Osteocyte (in vitro differentiated cells): ENCODE measurements at regions not wholly inside any gene's neighbourhood (a gene's known extent, or its start where the extent isn't known, plus 50 kb on each side); places are given as distances from the start of the nearest gene placed in this dataset.

Source experiments
- DNase-seq: peaks from one replicate; pipeline ENCODE4 v3.0.0; 2021; ENCODE audit warnings: mixed read lengths; ENCODE audit not compliant: unreplicated experiment; ENCODE audit errors: extremely low spot score
- H3K27ac Mint-ChIP-seq: one replicate; pipeline ENCODE4 v1.8.0; 2021; ENCODE audit warnings: mild to moderate bottlenecking, mixed read lengths; ENCODE audit not compliant: unreplicated experiment
- H3K27me3 Mint-ChIP-seq: one replicate; pipeline ENCODE4 v1.8.0; 2021; ENCODE audit warnings: mixed read lengths; ENCODE audit not compliant: unreplicated experiment
- H3K36me3 Mint-ChIP-seq: one replicate; pipeline ENCODE4 v1.8.0; 2021; ENCODE audit warnings: mixed read lengths; ENCODE audit not compliant: unreplicated experiment
- H3K4me1 Mint-ChIP-seq: one replicate; pipeline ENCODE4 v1.8.0; 2021; ENCODE audit warnings: mixed read lengths; ENCODE audit not compliant: unreplicated experiment
- H3K4me3 Mint-ChIP-seq: one replicate; pipeline ENCODE4 v1.8.0; 2021; ENCODE audit warnings: mild to moderate bottlenecking, moderate library complexity, mixed read lengths; ENCODE audit not compliant: unreplicated experiment
- H3K9me3 Mint-ChIP-seq: one replicate; pipeline ENCODE4 v1.8.0; 2021; ENCODE audit warnings: mixed read lengths; ENCODE audit not compliant: unreplicated experiment
- CTCF ChIP-seq: fragments of 200-600 bp; sonication (generic); IDR thresholded peaks from 2 replicates; pipeline ENCODE4 v1.5.0; 2021; ENCODE audit warnings: antibody characterized with exemption, mild to moderate bottlenecking, moderate library complexity

DNA sequence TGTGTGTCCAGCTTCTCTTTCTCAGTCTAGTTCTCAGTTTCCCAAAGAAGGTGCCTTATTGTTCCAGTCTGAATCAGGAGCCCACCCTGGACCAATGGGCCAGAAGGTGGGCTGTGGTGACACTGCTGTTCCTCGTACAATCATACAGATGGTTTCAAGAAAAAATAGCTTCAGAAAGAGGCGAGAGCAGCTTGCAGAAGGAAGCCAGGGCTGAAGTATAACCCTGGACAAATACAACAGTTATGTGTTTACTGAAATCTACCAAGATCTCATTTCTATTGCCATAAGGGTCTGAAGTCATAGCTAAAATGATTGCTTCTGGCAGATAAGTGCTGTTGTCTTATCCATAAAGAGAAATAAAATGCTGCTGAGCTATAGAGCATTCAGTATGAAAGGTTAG is 75.4 kb downstream of the PFDN4 start:
- Mint-ChIP-seq H3K9me3 (peaks cover 4% of the 10 kb centered on the region), H3K4me1 (no peaks in the 10 kb centered on the region), H3K36me3 (no peaks in the 10 kb centered on the region), H3K27me3 (peaks cover 4% of the 10 kb centered on the region), H3K4me3 (no peak overlapping the region), H3K27ac (no peak overlapping the region)
- no peak for TF ChIP-seq CTCF
- no peak for DNase-seq

- Mint-ChIP-seq H3K4me3 (no peak overlapping the region), H3K36me3 (no peaks in the 10 kb centered on the region), H3K27me3 (peaks cover 4% of the 10 kb centered on the region), H3K9me3 (peaks cover 4% of the 10 kb centered on the region), H3K27ac (no peak overlapping the region), H3K4me1 (no peaks in the 10 kb centered on the region)
- TF ChIP-seq CTCF, result no peak
- DNase-seq, result no peak
Measured at GRCh38 chr20:54284928-54285704, 77.2 kb downstream of the PFDN4 start.

GRCh38 chr20:54290636-54291035 is 82.7 kb downstream of the PFDN4 start:
- H3K27ac Mint-ChIP-seq, result no peak overlapping the region
- DNase-seq, result no peak
- H3K9me3 Mint-ChIP-seq, result no peaks in the 10 kb centered on the region
- H3K36me3 Mint-ChIP-seq, result no peaks in the 10 kb centered on the region
- peaks cover 11% of the 10 kb centered on the region for H3K27me3 Mint-ChIP-seq
- no peak overlapping the region for H3K4me3 Mint-ChIP-seq
- no peak for TF ChIP-seq CTCF
- H3K4me1 Mint-ChIP-seq, result no peaks in the 10 kb centered on the region

GRCh38 chr20:54291339-54292010 is 83.6 kb downstream of the PFDN4 start:
- H3K9me3 Mint-ChIP-seq, result no peaks in the 10 kb centered on the region
- no peak overlapping the region for H3K27ac Mint-ChIP-seq
- H3K4me1 Mint-ChIP-seq, result no peaks in the 10 kb centered on the region
- no peak overlapping the region for H3K4me3 Mint-ChIP-seq
- H3K27me3 Mint-ChIP-seq, result peaks cover 14% of the 10 kb centered on the region
- DNase-seq, result no peak
- no peaks in the 10 kb centered on the region for H3K36me3 Mint-ChIP-seq
- no peak for TF ChIP-seq CTCF

GRCh38 chr20:54292185-54292584 is 84.3 kb downstream of the PFDN4 start:
- no peaks in the 10 kb centered on the region for H3K9me3 Mint-ChIP-seq
- no peaks in the 10 kb centered on the region for H3K4me1 Mint-ChIP-seq
- H3K4me3 Mint-ChIP-seq, result no peak overlapping the region
- peaks cover 17% of the 10 kb centered on the region for H3K27me3 Mint-ChIP-seq
- no peak for DNase-seq
- H3K27ac Mint-ChIP-seq, result no peak overlapping the region
- H3K36me3 Mint-ChIP-seq, result no peaks in the 10 kb centered on the region
- TF ChIP-seq CTCF, result no peak
